C4-2B (cell line): ENCODE measurements at regions not wholly inside any gene's neighbourhood (a gene's known extent, or its start where the extent isn't known, plus 50 kb on each side); places are given as distances from the start of the nearest gene placed in this dataset.

Source experiments
- H3K27ac ChIP-seq: fragments of 450-650 bp; 2 replicates; pipeline ENCODE4 v1.5.1; 2017
- CTCF ChIP-seq: fragments of 450-650 bp; conservative IDR thresholded peaks from 2 replicates; pipeline ENCODE4 v1.5.1; 2017; ENCODE audit warnings: mild to moderate bottlenecking
- ZFX ChIP-seq: fragments of 450-650 bp; IDR thresholded peaks from 2 replicates; pipeline ENCODE4 v1.6.1; 2017

- TF ChIP-seq CTCF, result no peak
- TF ChIP-seq ZFX, result no peak
- H3K27ac ChIP-seq, result no peak overlapping the region
These were observed 165.7 kb downstream of the OR13H1 start for GRCh38 chrX:131709553-131709952.

DNA sequence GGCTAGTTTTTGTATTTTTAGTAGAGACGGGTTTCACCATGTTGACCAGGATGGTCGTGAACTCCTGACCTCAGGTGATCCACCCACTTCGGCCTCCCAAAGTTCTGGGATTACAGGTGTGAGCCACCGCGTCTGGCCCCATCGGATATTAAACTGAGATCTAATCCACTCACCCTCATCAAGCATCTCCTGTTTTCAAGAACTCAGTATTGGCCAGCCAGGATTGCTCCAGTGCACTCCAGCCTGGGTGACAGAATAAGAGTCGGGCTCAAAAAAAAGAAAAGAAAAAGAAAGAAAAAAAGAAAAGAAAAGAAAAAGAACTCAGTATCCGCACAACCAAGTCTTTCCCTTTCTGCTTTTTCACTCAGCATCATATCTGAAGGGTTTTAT lies 167.6 kb downstream of the OR13H1 start:
- no peak for TF ChIP-seq CTCF
- no peak for TF ChIP-seq ZFX
- H3K27ac ChIP-seq, result peak overlapping the region; percentile 54

DNA sequence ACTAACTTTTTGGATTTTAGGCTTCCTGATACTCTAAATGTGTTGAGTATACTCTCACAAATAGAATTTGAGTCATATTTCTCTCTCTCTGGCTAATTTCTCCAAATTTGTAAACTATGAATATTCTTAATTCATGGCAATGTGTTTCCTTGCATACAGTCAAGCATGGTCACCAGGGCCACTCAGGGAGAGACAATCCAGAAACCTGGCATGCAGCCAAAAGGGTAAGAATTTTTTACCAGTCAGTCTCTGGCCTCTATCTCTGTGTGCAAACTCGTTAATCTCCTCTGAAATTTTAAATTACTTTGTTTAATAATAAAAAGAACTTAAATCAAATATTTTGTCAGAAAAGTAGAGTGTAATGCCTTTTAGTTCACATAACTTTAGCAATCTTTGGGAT lies 179.8 kb downstream of the OR13H1 start:
- H3K27ac ChIP-seq, result no peak overlapping the region
- TF ChIP-seq ZFX (no peak), CTCF (no peak)

DNA sequence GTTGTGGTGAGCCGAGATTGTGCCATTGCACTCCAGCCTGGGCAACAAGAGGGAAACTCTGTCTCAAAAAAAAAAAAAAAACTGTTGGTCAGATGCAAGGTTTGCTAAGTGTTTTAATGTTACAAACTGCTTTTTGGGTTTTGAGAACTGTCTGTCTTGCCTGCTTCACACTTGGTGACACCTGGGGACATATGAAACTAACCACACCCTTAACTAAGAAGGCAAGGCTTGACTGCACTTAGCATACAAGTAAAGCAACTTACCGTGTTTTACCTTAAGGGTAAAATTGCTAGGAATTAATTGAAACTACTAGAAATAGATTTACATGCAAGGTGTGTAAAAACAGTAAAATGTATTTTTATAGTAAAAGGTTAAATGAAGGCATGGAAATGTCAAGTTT lies 180.4 kb downstream of the OR13H1 start:
- TF ChIP-seq ZFX (no peak), CTCF (no peak)

DNA sequence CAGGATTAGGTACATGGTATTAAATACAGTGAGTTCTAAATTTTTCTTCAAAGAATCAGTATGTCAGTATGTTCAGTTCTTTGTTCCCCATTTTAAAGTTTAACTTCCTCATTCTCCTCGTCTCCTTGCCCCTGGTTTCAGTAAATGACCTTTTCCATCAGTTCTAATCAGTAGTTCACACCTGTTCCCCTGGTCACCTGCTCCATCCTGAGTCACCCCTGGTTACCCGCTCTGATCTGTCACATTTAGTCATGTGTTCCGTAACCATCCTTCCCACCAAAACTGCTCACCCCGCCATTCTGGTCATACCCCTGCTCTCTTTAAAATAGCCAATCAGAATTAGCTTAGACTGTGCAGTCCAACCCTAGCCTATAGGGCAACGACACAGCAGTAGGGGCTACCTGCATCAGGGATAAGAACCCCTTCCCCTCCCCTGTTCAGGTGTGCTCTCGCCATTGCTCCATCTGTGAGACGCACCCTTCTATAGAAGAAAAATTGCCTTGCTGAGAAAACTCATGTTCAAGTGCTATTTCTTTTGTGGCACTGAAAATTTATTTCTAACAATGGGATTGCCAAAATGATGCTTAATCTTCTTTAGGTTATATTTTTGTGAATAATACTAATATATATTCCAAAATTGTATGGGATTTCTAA lies 181.3 kb downstream of the OR13H1 start:
- TF ChIP-seq ZFX (no peak), CTCF (no peak)
- H3K27ac ChIP-seq, result no peak overlapping the region

More for the DNA sequence above, 180.4 kb downstream of the OR13H1 start:
- no peak overlapping the region for H3K27ac ChIP-seq

- TF ChIP-seq CTCF (no peak), ZFX (no peak)
- H3K27ac ChIP-seq, result no peak overlapping the region
These were observed 183.9 kb downstream of the OR13H1 start for GRCh38 chrX:131727778-131728177.

- TF ChIP-seq ZFX (no peak), CTCF (peak; percentile 8; the same call in 1 of the 2 replicates)
- H3K27ac ChIP-seq, result peak overlapping the region; percentile 27; the same call in 1 of the 2 replicates
These were observed 184.6 kb downstream of the OR13H1 start for GRCh38 chrX:131728295-131729145.
